Right lung (tissue), 2 donors: ENCODE measurements at regions not wholly inside any gene's neighbourhood (a gene's known extent, or its start where the extent isn't known, plus 50 kb on each side); places are given as distances from the start of the nearest gene placed in this dataset.
"Not testable (repeated sequence)": the region's sequence is repeated elsewhere in the genome, so short reads cannot be mapped to it uniquely, and the experiment has no call there.

Experiments used
- DNase-seq, 2 donors: peaks; one replicate each; pipeline ENCODE4 v3.0.0-alpha.2; 2013

- DNase-seq: no peak
Measured at GRCh38 chr15:62907275-62907674, 135.3 kb upstream of the TPM1 start.

- not testable (repeated sequence) for DNase-seq
Measured at GRCh38 chr15:62908341-62908740, 134.2 kb upstream of the TPM1 start.

GRCh38 chr15:62909257-62909656 lies 133.3 kb upstream of the TPM1 start:
- no peak for DNase-seq

GRCh38 chr15:62912282-62912681 lies 130.3 kb upstream of the TPM1 start:
- DNase-seq: no peak

- no peak for DNase-seq
Measured at GRCh38 chr15:62912808-62913207, 129.7 kb upstream of the TPM1 start.

GRCh38 chr15:62913246-62913645 lies 129.3 kb upstream of the TPM1 start:
- no peak for DNase-seq

GRCh38 chr15:62914461-62915079 lies 128.0 kb upstream of the TPM1 start:
- no peak for DNase-seq

GRCh38 chr15:62920682-62921502 lies 121.7 kb upstream of the TPM1 start:
- DNase-seq: peak; percentile 36 to 40

- DNase-seq: no peak
Measured at GRCh38 chr15:62922514-62922913, 120.0 kb upstream of the TPM1 start.

GRCh38 chr15:62925875-62926274 lies 116.7 kb upstream of the TPM1 start:
- no peak for DNase-seq

GRCh38 chr15:62927196-62927595 lies 115.4 kb upstream of the TPM1 start:
- no peak for DNase-seq

GRCh38 chr15:62927836-62928235 lies 114.7 kb upstream of the TPM1 start:
- no peak for DNase-seq

- no peak for DNase-seq
Measured at GRCh38 chr15:62928242-62928999, 114.1 kb upstream of the TPM1 start.

GRCh38 chr15:62929000-62929357 lies 113.6 kb upstream of the TPM1 start:
- DNase-seq: no peak

GRCh38 chr15:62931650-62932049 lies 110.9 kb upstream of the TPM1 start:
- DNase-seq: no peak

- DNase-seq: no peak
Measured at GRCh38 chr15:62932436-62932835, 110.1 kb upstream of the TPM1 start.

GRCh38 chr15:62933386-62933785 lies 109.2 kb upstream of the TPM1 start:
- no peak for DNase-seq

GRCh38 chr15:62934236-62934971 lies 108.1 kb upstream of the TPM1 start:
- DNase-seq: no peak

GRCh38 chr15:62935300-62936081 lies 107.1 kb upstream of the TPM1 start:
- no peak for DNase-seq

- DNase-seq: no peak
Measured at GRCh38 chr15:62938825-62939224, 103.7 kb upstream of the TPM1 start.

GRCh38 chr15:62940093-62940754 lies 102.3 kb upstream of the TPM1 start:
- no peak for DNase-seq
